ENCODE measurements at regions not wholly inside any gene's neighbourhood (a gene's known extent, or its start where the extent isn't known, plus 50 kb on each side); places are given as distances from the start of the nearest gene placed in this dataset.

DNA sequence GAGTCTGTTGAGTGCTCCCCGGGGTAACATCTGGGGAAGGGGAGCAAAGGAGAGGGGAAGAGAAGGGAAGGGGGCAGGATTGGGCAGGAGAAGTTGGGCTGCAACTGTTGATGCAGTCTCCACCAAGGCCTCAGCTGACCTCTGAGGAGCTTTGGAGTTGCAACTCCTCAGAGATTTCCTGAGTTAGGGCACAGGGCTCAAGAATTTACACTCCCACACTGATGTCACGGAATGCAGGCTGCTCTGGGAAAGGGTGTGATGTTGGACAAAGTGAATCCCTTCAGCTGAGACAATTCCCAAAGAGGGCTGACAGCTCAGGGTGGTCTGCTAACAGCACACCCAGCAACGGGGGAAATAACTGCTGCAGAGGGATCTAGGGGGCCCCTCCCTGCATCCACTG is 295.6 kb downstream of the PCNX1 start:
- no peak for DNase-seq (ENCODE audit: low read depth in 2 of 2)

GRCh38 chr14:71203306-71203705 is 296.0 kb downstream of the PCNX1 start:
- no peak for DNase-seq (ENCODE audit: low read depth in 2 of 2)

GRCh38 chr14:71204231-71204630 is 297.0 kb downstream of the PCNX1 start:
- no peak for DNase-seq (ENCODE audit: low read depth in 2 of 2)

DNA sequence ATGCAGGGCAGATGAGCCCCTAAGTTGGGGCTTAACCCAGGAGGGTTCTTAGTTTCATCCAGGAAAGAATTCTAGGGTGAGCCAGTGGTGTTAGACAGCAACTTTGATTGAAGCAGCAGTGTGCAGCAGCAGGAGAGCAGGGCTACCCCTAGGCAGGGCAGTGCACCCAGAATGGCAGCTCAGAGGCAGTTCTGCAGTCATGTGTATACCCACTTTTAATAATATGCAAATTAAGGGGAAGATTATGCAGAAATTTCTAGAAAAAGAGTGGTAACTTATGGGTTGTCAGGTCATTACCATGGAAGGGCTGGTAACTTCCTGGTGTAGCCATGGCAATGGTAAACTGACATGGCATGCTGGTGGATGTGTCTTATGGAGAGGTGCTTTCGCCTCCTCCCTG is 297.5 kb downstream of the PCNX1 start:
- DNase-seq (ENCODE audit: low read depth in 2 of 2) = no peak

- no peak for DNase-seq (ENCODE audit: low read depth in 2 of 2)
Measured at GRCh38 chr14:71206123-71206522, 298.9 kb downstream of the PCNX1 start.

GRCh38 chr14:71206766-71207371 is 299.6 kb downstream of the PCNX1 start:
- peak; percentile 20 to 85 for DNase-seq (ENCODE audit: low read depth in 2 of 2)

- DNase-seq (ENCODE audit: low read depth in 2 of 2) = no peak
Measured at GRCh38 chr14:71208702-71209357, 301.6 kb downstream of the PCNX1 start.

DNA sequence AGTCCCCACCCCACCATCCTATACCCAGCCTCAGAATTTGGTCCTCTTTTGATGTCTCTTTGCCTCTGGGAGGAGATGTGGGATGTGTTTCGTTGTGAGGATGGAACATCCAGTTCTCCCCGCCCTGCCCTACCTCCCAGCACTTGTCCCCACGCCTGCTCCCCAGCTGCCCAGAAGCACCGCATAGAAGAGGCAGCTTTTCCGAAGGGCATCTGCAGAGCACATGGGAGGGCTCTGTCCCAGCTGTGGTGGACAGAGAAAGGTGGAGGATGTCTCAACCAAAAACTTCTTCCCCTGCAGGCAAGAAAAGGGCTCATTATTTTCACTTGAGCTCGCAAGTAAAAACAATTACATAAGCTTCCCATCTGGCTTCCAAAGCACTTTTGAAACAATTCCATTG is 302.6 kb downstream of the PCNX1 start:
- DNase-seq (ENCODE audit: low read depth in 2 of 2) = no peak

DNA sequence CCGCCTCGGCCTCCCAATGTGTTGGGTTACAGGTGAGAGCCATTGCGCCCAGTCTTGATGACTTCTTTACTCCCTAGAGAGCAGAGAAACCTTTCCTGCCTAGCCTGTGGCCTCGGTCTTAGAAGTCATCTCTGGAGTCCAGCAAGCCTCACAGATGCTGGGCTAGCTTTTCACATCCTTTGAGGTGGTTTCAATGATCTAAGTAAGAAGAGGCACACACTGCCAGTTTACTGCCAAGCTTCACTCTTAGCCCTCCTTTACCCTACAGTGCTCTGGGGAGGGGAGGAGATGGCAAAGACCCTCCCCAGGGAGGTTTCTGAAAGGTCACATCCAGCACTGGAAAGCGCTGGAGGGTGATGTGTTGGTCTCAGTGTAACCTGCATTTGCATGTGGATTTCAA is 304.8 kb downstream of the PCNX1 start:
- DNase-seq (ENCODE audit: low read depth in 2 of 2) = no peak

- DNase-seq (ENCODE audit: low read depth in 2 of 2) = no peak
Measured at GRCh38 chr14:71212683-71213107, 305.4 kb downstream of the PCNX1 start.

- DNase-seq (ENCODE audit: low read depth in 2 of 2) = no peak
Measured at GRCh38 chr14:71214241-71214640, 307.0 kb downstream of the PCNX1 start.

GRCh38 chr14:71220462-71220861 is 313.2 kb downstream of the PCNX1 start:
- no peak for DNase-seq (ENCODE audit: low read depth in 2 of 2)

DNA sequence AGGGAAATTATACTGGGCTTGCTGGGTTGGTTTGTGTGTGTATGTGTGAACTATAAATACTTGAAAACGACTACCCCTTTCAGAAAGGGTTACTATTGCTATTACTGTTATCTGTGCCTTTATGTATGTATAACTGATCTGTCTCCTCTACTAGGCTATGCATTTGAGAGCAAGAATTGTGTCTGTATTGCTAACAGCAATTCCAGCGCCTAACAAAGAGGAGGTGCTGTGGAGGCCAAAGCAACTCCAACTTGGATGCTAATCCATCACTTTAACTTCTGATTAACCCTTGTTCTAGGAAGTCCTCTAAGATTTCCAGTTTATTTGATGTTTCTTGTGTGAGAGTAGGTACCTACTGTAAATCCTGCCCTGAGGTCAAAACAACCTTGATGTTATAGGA is 313.9 kb downstream of the PCNX1 start:
- DNase-seq (ENCODE audit: low read depth in 2 of 2) = no peak

GRCh38 chr14:71225113-71225512 is 317.9 kb downstream of the PCNX1 start:
- peak in 1 of 2 donors; percentile 10 for DNase-seq (ENCODE audit: low read depth in 2 of 2)

- DNase-seq (ENCODE audit: low read depth in 2 of 2) = no peak
Measured at GRCh38 chr14:71228711-71229110, 321.5 kb downstream of the PCNX1 start.

- no peak for DNase-seq (ENCODE audit: low read depth in 2 of 2)
Measured at GRCh38 chr14:71229875-71230274, 322.6 kb downstream of the PCNX1 start.

- no peak for DNase-seq (ENCODE audit: low read depth in 2 of 2)
Measured at GRCh38 chr14:71230897-71231296, 323.6 kb downstream of the PCNX1 start.

GRCh38 chr14:71231521-71232393 is 324.5 kb downstream of the PCNX1 start:
- no peak for DNase-seq (ENCODE audit: low read depth in 2 of 2)

- DNase-seq (ENCODE audit: low read depth in 2 of 2) = no peak
Measured at GRCh38 chr14:71232506-71232905, 325.2 kb downstream of the PCNX1 start.

GRCh38 chr14:71235875-71236274 is 328.6 kb downstream of the PCNX1 start:
- peak; percentile 14 to 26 for DNase-seq (ENCODE audit: low read depth in 2 of 2)

- DNase-seq (ENCODE audit: low read depth in 2 of 2) = no peak
Measured at GRCh38 chr14:71236487-71236886, 329.2 kb downstream of the PCNX1 start.

- DNase-seq (ENCODE audit: low read depth in 2 of 2) = no peak
Measured at GRCh38 chr14:71237556-71237955, 330.3 kb downstream of the PCNX1 start.

- peak; percentile 2 to 68 for DNase-seq (ENCODE audit: low read depth in 2 of 2)
Measured at GRCh38 chr14:71238835-71239234, 331.6 kb downstream of the PCNX1 start.
